Smooth muscle cell (in vitro differentiated cells): ENCODE measurements at regions not wholly inside any gene's neighbourhood (a gene's known extent, or its start where the extent isn't known, plus 50 kb on each side); places are given as distances from the start of the nearest gene placed in this dataset.

Experiments
- DNase-seq: peaks from one replicate; lab custom pipeline; 2025; ENCODE audit not compliant: unreplicated experiment; lab: John Stamatoyannopoulos, UW
- H2AFZ ChIP-seq: fragments of 200-600 bp; sonication (generic); 2 replicates; pipeline ENCODE4 v1.6.0; 2016; ENCODE audit warnings: antibody characterized with exemption, low read depth, mild to moderate bottlenecking
- H3F3A ChIP-seq: fragments of 200-600 bp; sonication (generic); 2 replicates; pipeline ENCODE4 v1.6.0; 2017; ENCODE audit warnings: antibody characterized with exemption, low read depth
- H3K27ac ChIP-seq: fragments of 200-600 bp; sonication (generic); 2 replicates; pipeline ENCODE4 v1.5.1; 2016; ENCODE audit warnings: low read depth, mild to moderate bottlenecking
- H3K27me3 ChIP-seq: fragments of 200-600 bp; sonication (generic); 2 replicates; pipeline ENCODE4 v1.6.1; 2016; ENCODE audit warnings: low read depth, mild to moderate bottlenecking
- H3K36me3 ChIP-seq: fragments of 200-600 bp; sonication (generic); 2 replicates; pipeline ENCODE4 v1.5.1; 2016; ENCODE audit warnings: low read depth
- H3K4me1 ChIP-seq: fragments of 200-600 bp; sonication (generic); 2 replicates; pipeline ENCODE4 v1.5.1; 2016; ENCODE audit warnings: low read depth
- H3K4me2 ChIP-seq: fragments of 200-600 bp; sonication (generic); 2 replicates; pipeline ENCODE4 v1.6.0; 2016; ENCODE audit warnings: mild to moderate bottlenecking
- H3K4me3 ChIP-seq: fragments of 200-600 bp; sonication (generic); 2 replicates; pipeline ENCODE4 v1.5.1; 2016; ENCODE audit warnings: mild to moderate bottlenecking
- H3K79me2 ChIP-seq: fragments of 200-600 bp; sonication (generic); 2 replicates; pipeline ENCODE4 v1.6.0; 2016; ENCODE audit warnings: low read depth, mild to moderate bottlenecking
- H3K9ac ChIP-seq: fragments of 200-600 bp; sonication (generic); 2 replicates; pipeline ENCODE4 v1.6.0; 2016; ENCODE audit warnings: low read depth
- H3K9me3 ChIP-seq: fragments of 200-600 bp; sonication (generic); replicated peaks from 2 replicates; pipeline ENCODE4 v1.5.1; 2016; ENCODE audit warnings: low read depth
- H4K20me1 ChIP-seq: fragments of 200-600 bp; sonication (generic); 2 replicates; pipeline ENCODE4 v1.6.0; 2016; ENCODE audit warnings: low read depth
- CTCF ChIP-seq: fragments of 200-600 bp; sonication (generic); IDR thresholded peaks from 2 replicates; pipeline ENCODE4 v1.5.1; 2017; ENCODE audit warnings: borderline replicate concordance, mild to moderate bottlenecking, antibody characterized with exemption; ENCODE audit not compliant: insufficient read depth, poor library complexity, severe bottlenecking
- WGBS: methylation state at CpG from one replicate; pipeline ENCODE4 v1.1.7; 2016; ENCODE audit warnings: low lambda C conversion rate; 5-methylcytosine and 5-hydroxymethylcytosine counted together

GRCh38 chr20:58107533-58107932, 120.9 kb downstream of the ANKRD60 start:
- DNase-seq: no peak
- Histone ChIP-seq H3K27ac (no peak overlapping the region), H3K36me3 (no peaks in the 10 kb centered on the region)

GRCh38 chr20:58106143-58106750, 122.2 kb downstream of the ANKRD60 start:
- H3K4me2 ChIP-seq: no peak overlapping the region
- H3K9me3 ChIP-seq: no peaks in the 10 kb centered on the region
- TF ChIP-seq CTCF: no peak
- H2AFZ ChIP-seq: no peak overlapping the region
- H3K79me2 ChIP-seq: no peaks in the 10 kb centered on the region
- H3K9ac ChIP-seq: no peak overlapping the region
- DNase-seq: no peak
- H3K27ac ChIP-seq: no peak overlapping the region
- no peaks in the 10 kb centered on the region for H3F3A ChIP-seq
- no peak overlapping the region for H3K4me3 ChIP-seq
- WGBS: 89% methylated on average over 9 of the region's 9 CpGs
- H3K36me3 ChIP-seq: no peaks in the 10 kb centered on the region
- H4K20me1 ChIP-seq: no peaks in the 10 kb centered on the region
- no peaks in the 10 kb centered on the region for H3K27me3 ChIP-seq
- H3K4me1 ChIP-seq: no peaks in the 10 kb centered on the region

More at GRCh38 chr20:58107533-58107932, 120.9 kb downstream of the ANKRD60 start:
- Histone ChIP-seq H3K9me3 (no peaks in the 10 kb centered on the region), H3K9ac (no peak overlapping the region), H3K27me3 (no peaks in the 10 kb centered on the region), H4K20me1 (no peaks in the 10 kb centered on the region), H3K4me2 (no peak overlapping the region), H3K4me3 (no peak overlapping the region), H3K4me1 (peaks cover 7% of the 10 kb centered on the region), H3F3A (no peaks in the 10 kb centered on the region), H3K79me2 (no peaks in the 10 kb centered on the region), H2AFZ (no peak overlapping the region)
- 91% methylated on average over 1 of the region's 1 CpG for WGBS
- TF ChIP-seq CTCF: no peak

DNA sequence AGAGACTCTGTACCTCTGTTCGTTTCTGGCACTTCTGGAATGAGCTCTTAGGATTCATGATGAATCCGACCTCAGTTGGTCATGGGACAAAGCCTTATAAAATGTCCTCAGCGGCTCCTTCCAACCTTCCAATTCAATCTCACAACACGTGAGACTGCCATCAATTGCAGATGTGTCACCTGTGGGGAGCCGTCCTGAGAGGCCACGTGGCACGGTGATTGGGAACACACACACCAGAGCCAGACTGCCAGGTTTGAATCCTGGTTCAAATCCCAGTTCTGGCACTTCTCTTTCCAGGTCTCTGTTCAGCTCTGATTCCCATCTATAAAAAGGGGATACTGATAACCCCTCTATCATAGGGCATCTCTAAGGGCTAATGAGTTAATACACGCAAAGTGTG, 124.5 kb downstream of the ANKRD60 start:
- Histone ChIP-seq H3K4me1 (no peaks in the 10 kb centered on the region), H3K9me3 (no peaks in the 10 kb centered on the region), H3K4me2 (no peak overlapping the region), H4K20me1 (no peaks in the 10 kb centered on the region), H2AFZ (no peak overlapping the region), H3K9ac (no peak overlapping the region), H3K36me3 (no peaks in the 10 kb centered on the region), H3K4me3 (no peak overlapping the region), H3F3A (no peaks in the 10 kb centered on the region), H3K27ac (no peak overlapping the region), H3K79me2 (no peaks in the 10 kb centered on the region), H3K27me3 (no peaks in the 10 kb centered on the region)
- TF ChIP-seq CTCF: no peak
- WGBS: 97% methylated on average over 8 of the region's 8 CpGs
- no peak for DNase-seq

- H3K4me3 ChIP-seq: no peak overlapping the region
- no peak overlapping the region for H3K9ac ChIP-seq
- TF ChIP-seq CTCF: no peak
- H3K27me3 ChIP-seq: peaks cover 2% of the 10 kb centered on the region
- H3K27ac ChIP-seq: no peak overlapping the region
- H4K20me1 ChIP-seq: no peaks in the 10 kb centered on the region
- H2AFZ ChIP-seq: no peak overlapping the region
- no peak overlapping the region for H3K4me2 ChIP-seq
- no peaks in the 10 kb centered on the region for H3K4me1 ChIP-seq
- 91% methylated on average over 6 of the region's 6 CpGs for whole genome bisulfite sequencing
- no peaks in the 10 kb centered on the region for H3K36me3 ChIP-seq
- H3F3A ChIP-seq: no peaks in the 10 kb centered on the region
- H3K79me2 ChIP-seq: no peaks in the 10 kb centered on the region
- no peaks in the 10 kb centered on the region for H3K9me3 ChIP-seq
- no peak for DNase-seq
Measured at GRCh38 chr20:58103517-58103904, 124.9 kb downstream of the ANKRD60 start.
